ENCODE measurements at regions not wholly inside any gene's neighbourhood (a gene's known extent, or its start where the extent isn't known, plus 50 kb on each side); places are given as distances from the start of the nearest gene placed in this dataset.
A peak's percentile ranks its signal among the peaks of the same experiment; 100 is the strongest.

DNA sequence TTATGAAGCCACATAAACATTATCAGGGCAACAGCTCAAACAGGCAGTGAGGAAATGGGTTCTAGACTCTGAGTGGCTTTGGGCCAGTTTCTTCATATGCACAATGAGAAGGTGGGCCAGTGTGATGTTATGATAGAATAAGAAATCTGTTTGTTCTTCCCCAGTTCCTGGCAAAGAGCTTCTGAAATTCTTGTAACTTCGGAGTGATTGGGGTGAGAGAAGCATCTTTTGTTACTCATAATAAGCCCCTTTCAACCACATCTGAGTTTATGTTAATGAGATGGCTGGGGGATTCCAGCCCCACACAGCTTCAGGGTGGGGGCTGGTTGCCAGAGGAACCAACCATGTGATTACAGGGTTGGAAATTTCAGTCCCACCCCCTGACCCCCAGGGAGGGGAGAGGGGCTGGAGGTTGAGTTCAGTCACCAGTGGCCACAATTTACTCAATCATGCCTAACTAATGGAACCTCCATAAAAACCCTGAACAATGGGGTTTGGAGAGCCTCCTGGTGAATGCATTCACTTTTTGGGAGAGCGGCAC is 57.0 kb upstream of the FRMD4B start:
- Histone ChIP-seq H3K4me3 (ENCODE audit: low read length in 2 of 2) (no peak overlapping the region), H2BK12ac (ENCODE audit: low read length) (no peak overlapping the region)
- WGBS, 2 donors (ENCODE audit: extremely low coverage in 2 of 2, insufficient read length in 2 of 2, insufficient replicate concordance in 1 of 2): no CpG with 5 or more reads among the region's 2 CpGs

DNA sequence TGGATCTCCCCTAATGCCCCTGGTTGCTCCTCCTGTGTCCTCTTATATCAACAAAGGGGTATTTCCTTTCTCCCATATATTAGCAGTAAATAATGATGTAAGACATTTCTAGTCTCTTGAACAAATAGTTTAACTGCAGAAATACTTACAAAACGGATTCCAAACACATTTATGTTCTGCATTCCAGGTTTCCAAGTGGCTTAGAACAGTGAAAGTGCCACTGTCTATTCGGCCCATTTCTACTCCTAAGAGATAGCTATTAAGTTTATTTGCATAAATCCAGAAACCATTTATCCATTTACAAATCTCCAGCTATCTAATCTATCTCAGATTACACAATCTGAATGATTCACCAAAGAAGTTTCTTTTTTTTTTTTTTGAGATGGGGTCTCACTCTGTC is 55.8 kb upstream of the FRMD4B start:
- H2AFZ ChIP-seq (ENCODE audit: low read length): no peak overlapping the region
- no peak overlapping the region for H3K14ac ChIP-seq (ENCODE audit: low read length)
- H3K4me1 ChIP-seq (ENCODE audit: control insufficient read depth in 2 of 2, insufficient read depth in 1 of 2, low read depth in 1 of 2, low read length in 2 of 2): peaks cover 2 to 5% of the 10 kb centered on the region in 2 donors
- no peak overlapping the region for H3K9ac ChIP-seq (ENCODE audit: low read depth, low read length, poor library complexity)
- no peak overlapping the region for H2BK120ac ChIP-seq (ENCODE audit: low read depth, low read length)
- no peak overlapping the region for H3K4me2 ChIP-seq (ENCODE audit: insufficient read depth, low read length, poor library complexity, severe bottlenecking)
- peaks cover 0 to 10% of the 10 kb centered on the region in 2 donors for H3K9me3 ChIP-seq (replicated peaks in 1 of 2; ENCODE audit: control insufficient read depth in 2 of 2, insufficient read depth in 1 of 2, low read depth in 1 of 2, low read length in 2 of 2)
- H2BK12ac ChIP-seq (ENCODE audit: low read length): no peak overlapping the region
- H3K36me3 ChIP-seq (replicated peaks in 1 of 2; ENCODE audit: control insufficient read depth in 2 of 2, insufficient read depth in 2 of 2, low read length in 2 of 2): no peaks in the 10 kb centered on the region
- no peak overlapping the region for H4K8ac ChIP-seq (ENCODE audit: low read depth, low read length)
- H3K4me3 ChIP-seq (ENCODE audit: low read length in 2 of 2): no peak overlapping the region
- no peak overlapping the region for H3K27ac ChIP-seq (replicated peaks; ENCODE audit: low read length)
- no peak overlapping the region for H3K18ac ChIP-seq (ENCODE audit: low read length)
- H3K27me3 ChIP-seq (ENCODE audit: control insufficient read depth in 3 of 3, insufficient read depth in 3 of 3, low read depth in 1 of 3, low read length in 3 of 3): no peaks in the 10 kb centered on the region
- H2BK5ac ChIP-seq (ENCODE audit: low read length): no peak overlapping the region
- no peaks in the 10 kb centered on the region for H3K79me1 ChIP-seq (ENCODE audit: low read depth, low read length)
- no peak overlapping the region for H4K91ac ChIP-seq (ENCODE audit: low read depth, low read length, poor library complexity)
- H2BK15ac ChIP-seq (ENCODE audit: low read length): no peak overlapping the region
- H3K4ac ChIP-seq (ENCODE audit: low read length): no peak overlapping the region
- no peak overlapping the region for H3K23ac ChIP-seq (ENCODE audit: low read depth, low read length, poor library complexity)
- no peak overlapping the region for H2AK5ac ChIP-seq (ENCODE audit: low read depth, low read length)
- no CpG with 5 or more reads among the region's 2 CpGs for WGBS, 2 donors (ENCODE audit: extremely low coverage in 2 of 2, insufficient read length in 2 of 2, insufficient replicate concordance in 1 of 2)
- DNase-seq (ENCODE audit: low spot score): no peak

More for the DNA sequence above, 57.0 kb upstream of the FRMD4B start:
- Histone ChIP-seq H4K8ac (ENCODE audit: low read depth, low read length) (no peak overlapping the region), H2AFZ (ENCODE audit: low read length) (peak overlapping the region; percentile 36), H2BK5ac (ENCODE audit: low read length) (peak overlapping the region; percentile 70), H3K18ac (ENCODE audit: low read length) (peak overlapping the region; percentile 77), H2BK120ac (ENCODE audit: low read depth, low read length) (no peak overlapping the region), H3K27ac (replicated peaks; ENCODE audit: low read length) (peak overlapping the region; percentile 39), H3K9me3 (replicated peaks in 1 of 2; ENCODE audit: control insufficient read depth in 2 of 2, insufficient read depth in 1 of 2, low read depth in 1 of 2, low read length in 2 of 2) (peaks cover 0 to 10% of the 10 kb centered on the region in 2 donors), H3K4me2 (ENCODE audit: insufficient read depth, low read length, poor library complexity, severe bottlenecking) (no peak overlapping the region), H3K27me3 (ENCODE audit: control insufficient read depth in 3 of 3, insufficient read depth in 3 of 3, low read depth in 1 of 3, low read length in 3 of 3) (no peaks in the 10 kb centered on the region), H3K36me3 (replicated peaks in 1 of 2; ENCODE audit: control insufficient read depth in 2 of 2, insufficient read depth in 2 of 2, low read length in 2 of 2) (no peaks in the 10 kb centered on the region), H3K4ac (ENCODE audit: low read length) (no peak overlapping the region), H3K79me1 (ENCODE audit: low read depth, low read length) (no peaks in the 10 kb centered on the region), H3K23ac (ENCODE audit: low read depth, low read length, poor library complexity) (no peak overlapping the region), H2AK5ac (ENCODE audit: low read depth, low read length) (no peak overlapping the region), H3K9ac (ENCODE audit: low read depth, low read length, poor library complexity) (no peak overlapping the region), H3K14ac (ENCODE audit: low read length) (no peak overlapping the region), H4K91ac (ENCODE audit: low read depth, low read length, poor library complexity) (no peak overlapping the region), H3K4me1 (ENCODE audit: control insufficient read depth in 2 of 2, insufficient read depth in 1 of 2, low read depth in 1 of 2, low read length in 2 of 2) (peaks cover 2 to 5% of the 10 kb centered on the region in 2 donors), H2BK15ac (ENCODE audit: low read length) (no peak overlapping the region)
- DNase-seq (ENCODE audit: low spot score): no peak

DNA sequence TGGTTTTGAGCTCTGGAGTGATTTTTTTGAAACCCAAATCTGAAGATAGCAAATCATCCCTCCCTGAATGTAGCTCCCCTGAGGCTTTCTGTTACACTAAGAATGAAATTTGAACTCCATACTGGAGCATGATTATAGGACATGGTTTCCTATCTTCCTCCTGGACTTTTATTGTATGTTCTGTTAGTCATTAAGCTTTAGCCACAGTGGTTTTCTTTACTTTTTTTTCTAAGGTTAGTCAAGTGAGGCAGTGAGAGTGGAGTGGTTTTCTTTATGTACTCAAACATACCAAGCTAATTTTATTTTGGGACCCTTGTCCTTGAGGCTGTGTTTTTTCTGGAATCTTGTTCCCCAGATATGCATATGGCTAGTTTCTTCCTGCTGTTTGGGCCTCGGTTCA is 55.2 kb upstream of the FRMD4B start:
- no peak overlapping the region for H3K27ac ChIP-seq (replicated peaks; ENCODE audit: low read length)
- H3K14ac ChIP-seq (ENCODE audit: low read length): no peak overlapping the region
- H2AK5ac ChIP-seq (ENCODE audit: low read depth, low read length): no peak overlapping the region
- H3K9me3 ChIP-seq (replicated peaks in 1 of 2; ENCODE audit: control insufficient read depth in 2 of 2, insufficient read depth in 1 of 2, low read depth in 1 of 2, low read length in 2 of 2): peaks cover 0 to 10% of the 10 kb centered on the region in 2 donors
- H3K4me1 ChIP-seq (ENCODE audit: control insufficient read depth in 2 of 2, insufficient read depth in 1 of 2, low read depth in 1 of 2, low read length in 2 of 2): peaks cover 2 to 5% of the 10 kb centered on the region in 2 donors
- no peak overlapping the region for H3K23ac ChIP-seq (ENCODE audit: low read depth, low read length, poor library complexity)
- no peak overlapping the region for H3K4me3 ChIP-seq (ENCODE audit: low read length in 2 of 2)
- no peak overlapping the region for H2BK12ac ChIP-seq (ENCODE audit: low read length)
- H3K18ac ChIP-seq (ENCODE audit: low read length): no peak overlapping the region
- H3K4me2 ChIP-seq (ENCODE audit: insufficient read depth, low read length, poor library complexity, severe bottlenecking): no peak overlapping the region
- no peak for DNase-seq (ENCODE audit: low spot score)
- no peaks in the 10 kb centered on the region for H3K36me3 ChIP-seq (replicated peaks in 1 of 2; ENCODE audit: control insufficient read depth in 2 of 2, insufficient read depth in 2 of 2, low read length in 2 of 2)
- no peak overlapping the region for H3K9ac ChIP-seq (ENCODE audit: low read depth, low read length, poor library complexity)
- H2AFZ ChIP-seq (ENCODE audit: low read length): no peak overlapping the region
- no peak overlapping the region for H2BK5ac ChIP-seq (ENCODE audit: low read length)
- H3K79me1 ChIP-seq (ENCODE audit: low read depth, low read length): no peaks in the 10 kb centered on the region
- H4K91ac ChIP-seq (ENCODE audit: low read depth, low read length, poor library complexity): no peak overlapping the region
- no peak overlapping the region for H2BK120ac ChIP-seq (ENCODE audit: low read depth, low read length)
- no peaks in the 10 kb centered on the region for H3K27me3 ChIP-seq (ENCODE audit: control insufficient read depth in 3 of 3, insufficient read depth in 3 of 3, low read depth in 1 of 3, low read length in 3 of 3)
- no peak overlapping the region for H2BK15ac ChIP-seq (ENCODE audit: low read length)
- H3K4ac ChIP-seq (ENCODE audit: low read length): no peak overlapping the region
- WGBS, 2 donors (ENCODE audit: extremely low coverage in 2 of 2, insufficient read length in 2 of 2, insufficient replicate concordance in 1 of 2): no CpG with 5 or more reads among the region's 1 CpG
- no peak overlapping the region for H4K8ac ChIP-seq (ENCODE audit: low read depth, low read length)

DNA sequence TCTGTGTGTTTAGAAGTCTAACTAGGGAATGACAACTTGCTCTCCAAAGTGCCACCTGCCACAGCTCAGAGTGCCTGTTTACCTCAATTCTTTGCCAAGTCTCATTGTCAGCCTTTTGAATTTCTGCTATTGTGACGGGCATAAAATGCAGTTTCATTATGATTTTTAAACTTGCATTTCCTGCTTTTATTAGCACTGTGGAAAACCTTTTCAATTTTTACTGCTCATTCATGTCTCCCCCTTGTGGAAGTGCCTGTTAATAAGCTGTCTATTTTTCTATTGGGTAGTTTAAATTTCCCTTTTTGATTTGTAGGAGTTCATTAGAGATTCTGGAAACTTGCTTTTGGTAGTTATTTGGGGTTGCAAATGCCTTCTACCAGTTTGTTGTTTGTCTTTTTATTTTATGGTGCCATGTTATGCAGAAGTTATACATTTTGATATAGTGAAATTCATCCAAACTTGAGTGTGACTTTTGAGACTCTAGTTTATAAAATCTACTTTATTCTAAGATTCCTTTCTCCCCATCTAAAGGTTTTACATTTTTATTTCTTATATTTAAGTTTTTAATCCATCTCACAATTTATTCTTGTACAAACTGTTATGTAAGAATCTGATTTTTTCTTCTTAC is 53.9 kb upstream of the FRMD4B start:
- no peak overlapping the region for H3K9ac ChIP-seq (ENCODE audit: low read depth, low read length, poor library complexity)
- no peak overlapping the region for H2BK120ac ChIP-seq (ENCODE audit: low read depth, low read length)
- H3K9me3 ChIP-seq (replicated peaks in 1 of 2; ENCODE audit: control insufficient read depth in 2 of 2, insufficient read depth in 1 of 2, low read depth in 1 of 2, low read length in 2 of 2): peaks cover 0 to 7% of the 10 kb centered on the region in 2 donors
- H3K4me3 ChIP-seq (ENCODE audit: low read length in 2 of 2): no peak overlapping the region
- no CpG with 5 or more reads among the region's 1 CpG for WGBS, 2 donors (ENCODE audit: extremely low coverage in 2 of 2, insufficient read length in 2 of 2, insufficient replicate concordance in 1 of 2)
- H3K79me1 ChIP-seq (ENCODE audit: low read depth, low read length): no peaks in the 10 kb centered on the region
- no peak for DNase-seq (ENCODE audit: low spot score)
- no peak overlapping the region for H2BK15ac ChIP-seq (ENCODE audit: low read length)
- no peaks in the 10 kb centered on the region for H3K36me3 ChIP-seq (replicated peaks in 1 of 2; ENCODE audit: control insufficient read depth in 2 of 2, insufficient read depth in 2 of 2, low read length in 2 of 2)
- no peaks in the 10 kb centered on the region for H3K27me3 ChIP-seq (ENCODE audit: control insufficient read depth in 3 of 3, insufficient read depth in 3 of 3, low read depth in 1 of 3, low read length in 3 of 3)
- H3K4me1 ChIP-seq (ENCODE audit: control insufficient read depth in 2 of 2, insufficient read depth in 1 of 2, low read depth in 1 of 2, low read length in 2 of 2): peaks cover 2 to 5% of the 10 kb centered on the region in 2 donors
- no peak overlapping the region for H2AK5ac ChIP-seq (ENCODE audit: low read depth, low read length)
- no peak overlapping the region for H3K4me2 ChIP-seq (ENCODE audit: insufficient read depth, low read length, poor library complexity, severe bottlenecking)
- H3K14ac ChIP-seq (ENCODE audit: low read length): no peak overlapping the region
- H2BK12ac ChIP-seq (ENCODE audit: low read length): no peak overlapping the region
- H3K4ac ChIP-seq (ENCODE audit: low read length): no peak overlapping the region
- no peak overlapping the region for H3K27ac ChIP-seq (replicated peaks; ENCODE audit: low read length)
- no peak overlapping the region for H3K18ac ChIP-seq (ENCODE audit: low read length)
- no peak overlapping the region for H4K91ac ChIP-seq (ENCODE audit: low read depth, low read length, poor library complexity)
- H4K8ac ChIP-seq (ENCODE audit: low read depth, low read length): no peak overlapping the region
- no peak overlapping the region for H3K23ac ChIP-seq (ENCODE audit: low read depth, low read length, poor library complexity)
- no peak overlapping the region for H2BK5ac ChIP-seq (ENCODE audit: low read length)
- no peak overlapping the region for H2AFZ ChIP-seq (ENCODE audit: low read length)
